ENCODE measurements at regions not wholly inside any gene's neighbourhood (a gene's known extent, or its start where the extent isn't known, plus 50 kb on each side); places are given as distances from the start of the nearest gene placed in this dataset.

GRCh38 chr4:128727658-128728057 is 81.8 kb upstream of the JADE1 start:
- Histone ChIP-seq H3K4me1 (ENCODE audit: insufficient read depth, low read length) (peaks cover 16% of the 10 kb centered on the region), H2AFZ (ENCODE audit: low read length) (no peak overlapping the region), H3K27me3 (ENCODE audit: control insufficient read depth in 1 of 2, insufficient read depth in 2 of 2, low read length in 2 of 2) (no peaks in the 10 kb centered on the region; a peak in 1 of 5 replicates), H3K9ac (ENCODE audit: insufficient read depth, low read depth, low read length) (no peak overlapping the region), H3K79me2 (ENCODE audit: insufficient read depth, low read length) (no peaks in the 10 kb centered on the region), H3K27ac (ENCODE audit: extremely low read length, insufficient read depth, low read length) (no peak overlapping the region), H3K36me3 (replicated peaks in 1 of 2; ENCODE audit: control insufficient read depth in 1 of 2, insufficient read depth in 2 of 2, low read length in 2 of 2) (no peaks in the 10 kb centered on the region), H3K9me3 (ENCODE audit: low read length) (no peaks in the 10 kb centered on the region), H3K4me3 (replicated peaks in 1 of 3; ENCODE audit: insufficient read depth in 1 of 3, low read depth in 2 of 3, low read length in 3 of 3) (no peak overlapping the region), H3K4me2 (ENCODE audit: low read depth, low read length) (no peak overlapping the region), H4K20me1 (ENCODE audit: insufficient read depth, low read length) (no peaks in the 10 kb centered on the region)
- ChIA-PET CTCF (ENCODE audit: low intra/inter-chr PET ratio, low total read pairs) (no interaction called here), POLR2A (no interaction called here)
- no peak for DNase-seq (ENCODE audit: low spot score)
- intact Hi-C loops (cut with micrococcal nuclease; ENCODE audit: unreplicated experiment) (no loop called here), in situ Hi-C loops (cut with HindIII; ENCODE audit: extremely low pct_ligation_motif_present, low pct_unique_long_range_greater_than_20kb) (no loop called here)
- TF ChIP-seq FOXA1 (IDR thresholded peaks at IDR 0.05): no peak
- no peak for TF ChIP-seq FOXA1 (CRISPR knock-in tag; IDR thresholded peaks at IDR 0.05)
- TF ChIP-seq, protein P1, sequence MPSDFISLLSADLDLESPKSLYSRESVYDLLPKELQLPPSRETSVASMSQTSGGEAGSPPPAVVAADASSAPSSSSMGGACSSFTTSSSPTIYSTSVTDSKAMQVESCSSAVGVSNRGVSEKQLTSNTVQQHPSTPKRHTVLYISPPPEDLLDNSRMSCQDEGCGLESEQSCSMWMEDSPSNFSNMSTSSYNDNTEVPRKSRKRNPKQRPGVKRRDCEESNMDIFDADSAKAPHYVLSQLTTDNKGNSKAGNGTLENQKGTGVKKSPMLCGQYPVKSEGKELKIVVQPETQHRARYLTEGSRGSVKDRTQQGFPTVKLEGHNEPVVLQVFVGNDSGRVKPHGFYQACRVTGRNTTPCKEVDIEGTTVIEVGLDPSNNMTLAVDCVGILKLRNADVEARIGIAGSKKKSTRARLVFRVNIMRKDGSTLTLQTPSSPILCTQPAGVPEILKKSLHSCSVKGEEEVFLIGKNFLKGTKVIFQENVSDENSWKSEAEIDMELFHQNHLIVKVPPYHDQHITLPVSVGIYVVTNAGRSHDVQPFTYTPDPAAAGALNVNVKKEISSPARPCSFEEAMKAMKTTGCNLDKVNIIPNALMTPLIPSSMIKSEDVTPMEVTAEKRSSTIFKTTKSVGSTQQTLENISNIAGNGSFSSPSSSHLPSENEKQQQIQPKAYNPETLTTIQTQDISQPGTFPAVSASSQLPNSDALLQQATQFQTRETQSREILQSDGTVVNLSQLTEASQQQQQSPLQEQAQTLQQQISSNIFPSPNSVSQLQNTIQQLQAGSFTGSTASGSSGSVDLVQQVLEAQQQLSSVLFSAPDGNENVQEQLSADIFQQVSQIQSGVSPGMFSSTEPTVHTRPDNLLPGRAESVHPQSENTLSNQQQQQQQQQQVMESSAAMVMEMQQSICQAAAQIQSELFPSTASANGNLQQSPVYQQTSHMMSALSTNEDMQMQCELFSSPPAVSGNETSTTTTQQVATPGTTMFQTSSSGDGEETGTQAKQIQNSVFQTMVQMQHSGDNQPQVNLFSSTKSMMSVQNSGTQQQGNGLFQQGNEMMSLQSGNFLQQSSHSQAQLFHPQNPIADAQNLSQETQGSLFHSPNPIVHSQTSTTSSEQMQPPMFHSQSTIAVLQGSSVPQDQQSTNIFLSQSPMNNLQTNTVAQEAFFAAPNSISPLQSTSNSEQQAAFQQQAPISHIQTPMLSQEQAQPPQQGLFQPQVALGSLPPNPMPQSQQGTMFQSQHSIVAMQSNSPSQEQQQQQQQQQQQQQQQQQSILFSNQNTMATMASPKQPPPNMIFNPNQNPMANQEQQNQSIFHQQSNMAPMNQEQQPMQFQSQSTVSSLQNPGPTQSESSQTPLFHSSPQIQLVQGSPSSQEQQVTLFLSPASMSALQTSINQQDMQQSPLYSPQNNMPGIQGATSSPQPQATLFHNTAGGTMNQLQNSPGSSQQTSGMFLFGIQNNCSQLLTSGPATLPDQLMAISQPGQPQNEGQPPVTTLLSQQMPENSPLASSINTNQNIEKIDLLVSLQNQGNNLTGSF (CRISPR knock-in tag; IDR thresholded peaks at IDR 0.05): no peak
- TF ChIP-seq SMYD3 (CRISPR knock-in tag; IDR thresholded peaks at IDR 0.05): no peak
- TF ChIP-seq ZNF770 (CRISPR knock-in tag; IDR thresholded peaks at IDR 0.05): no peak
- TF ChIP-seq DNMT3B (CRISPR knock-in tag; conservative IDR thresholded peaks at IDR 0.05): no peak
- no peak for TF ChIP-seq BCL3 (CRISPR knock-in tag; IDR thresholded peaks at IDR 0.05)
- TF ChIP-seq BCL6 (CRISPR knock-in tag; IDR thresholded peaks at IDR 0.05): no peak
- no peak for TF ChIP-seq CEBPG (CRISPR knock-in tag; IDR thresholded peaks at IDR 0.05)
- no peak for TF ChIP-seq JARID2 (CRISPR knock-in tag; IDR thresholded peaks at IDR 0.05; ENCODE audit: insufficient replicate concordance)
- TF ChIP-seq, protein P2, sequence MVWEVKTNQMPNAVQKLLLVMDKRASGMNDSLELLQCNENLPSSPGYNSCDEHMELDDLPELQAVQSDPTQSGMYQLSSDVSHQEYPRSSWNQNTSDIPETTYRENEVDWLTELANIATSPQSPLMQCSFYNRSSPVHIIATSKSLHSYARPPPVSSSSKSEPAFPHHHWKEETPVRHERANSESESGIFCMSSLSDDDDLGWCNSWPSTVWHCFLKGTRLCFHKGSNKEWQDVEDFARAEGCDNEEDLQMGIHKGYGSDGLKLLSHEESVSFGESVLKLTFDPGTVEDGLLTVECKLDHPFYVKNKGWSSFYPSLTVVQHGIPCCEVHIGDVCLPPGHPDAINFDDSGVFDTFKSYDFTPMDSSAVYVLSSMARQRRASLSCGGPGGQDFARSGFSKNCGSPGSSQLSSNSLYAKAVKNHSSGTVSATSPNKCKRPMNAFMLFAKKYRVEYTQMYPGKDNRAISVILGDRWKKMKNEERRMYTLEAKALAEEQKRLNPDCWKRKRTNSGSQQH (CRISPR knock-in tag; IDR thresholded peaks at IDR 0.05; ENCODE audit: low read depth): no peak
- no peak for ATAC-seq
- no TSS peak for BruUV-seq (replicated peaks)
- FAIRE-seq: no peak

Data from HepG2 (cell line).